Esophagus squamous epithelium (tissue), 5 donors: ENCODE measurements at regions not wholly inside any gene's neighbourhood (a gene's known extent, or its start where the extent isn't known, plus 50 kb on each side); places are given as distances from the start of the nearest gene placed in this dataset.

Experiments
- DNase-seq: peaks from one replicate; lab custom pipeline; 2025; lab: John Stamatoyannopoulos, UW
- H3K27ac ChIP-seq, 4 donors: fragments of 200-600 bp; sonication (generic); one replicate each; pipeline ENCODE4 v1.5.1; 2016 to 2019; ENCODE audit warnings: mild to moderate bottlenecking in 1 of 4
- H3K27me3 ChIP-seq, 4 donors: fragments of 200-600 bp; sonication (generic); 1 replicate in 3 of 4; 2 replicates in 1 of 4; pipeline versions ENCODE4 v1.5.1 to v1.6.0; 2017 to 2021; ENCODE audit warnings: antibody characterized with exemption in 1 of 4
- H3K36me3 ChIP-seq, 3 donors: fragments of 200-600 bp; sonication (generic); one replicate each; pipeline ENCODE4 v1.5.1; 2016 to 2019
- H3K4me1 ChIP-seq, 3 donors: fragments of 200-600 bp; sonication (generic); one replicate each; pipeline ENCODE4 v1.5.1; 2017 to 2019
- H3K4me3 ChIP-seq, 4 donors: fragments of 200-600 bp; sonication (generic); 1 replicate in 3 of 4; 2 replicates in 1 of 4; pipeline ENCODE4 v1.5.1; 2016 to 2019; ENCODE audit warnings: mild to moderate bottlenecking in 2 of 4, moderate library complexity in 1 of 4
- H3K9me3 ChIP-seq, 3 donors: fragments of 200-600 bp; sonication (generic); one replicate each; pipeline ENCODE4 v1.5.1; 2016 to 2019
- POLR2A ChIP-seq, 4 donors: fragments of 450-650 bp; IDR thresholded peaks; one replicate each; pipeline ENCODE4 v1.6.1; 2017; ENCODE audit warnings: antibody characterized with exemption in 4 of 4, mild to moderate bottlenecking in 4 of 4, moderate library complexity in 3 of 4
- WGBS, 2 donors: methylation state at CpG; one replicate each; pipeline ENCODE4 v1.1.5; 2018; 5-methylcytosine and 5-hydroxymethylcytosine counted together
- intact Hi-C: fragments of 100-400 bp; cut with DNase I; formaldehyde crosslinking; loops from one replicate; pipeline ENCODE4 v1.15.0; 2022
- TF ChIP-seq, protein P1 (sequence below), 6 experiments: fragments of 450-650 bp in 4 of 6; fragments of 200-600 bp in 2 of 6; sonication (generic) in 2 of 6; IDR thresholded peaks; one replicate each; pipeline ENCODE4 v1.5.1; 2016 to 2019; ENCODE audit warnings: antibody characterized with exemption in 6 of 6, mild to moderate bottlenecking in 4 of 6, moderate library complexity in 4 of 6
- donor health status: DM: yes; HTN: yes; CAD: no.

GRCh38 chr16:82567175-82567574 lies 59.6 kb upstream of the CDH13 start:
- no peaks in the 10 kb centered on the region for H3K36me3 ChIP-seq
- no peak overlapping the region for H3K27ac ChIP-seq
- 68 to 71% methylated on average over 5 of the region's 5 CpGs for WGBS, 2 donors
- peaks cover 0 to 10% (median 0%) of the 10 kb centered on the region in 4 donors for H3K27me3 ChIP-seq
- H3K4me1 ChIP-seq = no peaks in the 10 kb centered on the region
- peaks cover 0 to 4% (median 0%) of the 10 kb centered on the region in 3 donors for H3K9me3 ChIP-seq
- DNase-seq = no peak
- H3K4me3 ChIP-seq = no peak overlapping the region
- intact Hi-C loops = no loop called here
- TF ChIP-seq, protein P1, sequence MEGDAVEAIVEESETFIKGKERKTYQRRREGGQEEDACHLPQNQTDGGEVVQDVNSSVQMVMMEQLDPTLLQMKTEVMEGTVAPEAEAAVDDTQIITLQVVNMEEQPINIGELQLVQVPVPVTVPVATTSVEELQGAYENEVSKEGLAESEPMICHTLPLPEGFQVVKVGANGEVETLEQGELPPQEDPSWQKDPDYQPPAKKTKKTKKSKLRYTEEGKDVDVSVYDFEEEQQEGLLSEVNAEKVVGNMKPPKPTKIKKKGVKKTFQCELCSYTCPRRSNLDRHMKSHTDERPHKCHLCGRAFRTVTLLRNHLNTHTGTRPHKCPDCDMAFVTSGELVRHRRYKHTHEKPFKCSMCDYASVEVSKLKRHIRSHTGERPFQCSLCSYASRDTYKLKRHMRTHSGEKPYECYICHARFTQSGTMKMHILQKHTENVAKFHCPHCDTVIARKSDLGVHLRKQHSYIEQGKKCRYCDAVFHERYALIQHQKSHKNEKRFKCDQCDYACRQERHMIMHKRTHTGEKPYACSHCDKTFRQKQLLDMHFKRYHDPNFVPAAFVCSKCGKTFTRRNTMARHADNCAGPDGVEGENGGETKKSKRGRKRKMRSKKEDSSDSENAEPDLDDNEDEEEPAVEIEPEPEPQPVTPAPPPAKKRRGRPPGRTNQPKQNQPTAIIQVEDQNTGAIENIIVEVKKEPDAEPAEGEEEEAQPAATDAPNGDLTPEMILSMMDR (IDR thresholded peaks at IDR 0.05) = no peak
- no peak for TF ChIP-seq POLR2A (IDR thresholded peaks at IDR 0.05)

DNA sequence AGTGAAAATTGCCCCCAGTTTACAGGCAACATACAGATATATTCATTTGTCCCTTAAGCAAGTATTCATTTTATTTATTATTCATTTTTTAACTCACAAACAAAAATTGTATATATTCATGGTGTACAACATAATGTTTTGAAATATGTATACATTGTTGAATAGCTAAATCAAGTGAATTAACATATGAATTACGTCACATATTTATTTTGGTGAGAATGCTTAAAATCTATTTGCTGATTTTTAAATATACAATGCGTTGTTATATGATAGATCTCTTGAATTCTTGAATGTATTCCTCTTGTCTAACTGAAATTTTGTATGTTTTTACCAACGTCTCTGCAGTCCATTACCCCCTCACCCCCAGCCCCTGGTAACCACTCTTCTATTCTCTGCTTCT lies 63.4 kb upstream of the CDH13 start:
- H3K9me3 ChIP-seq = peaks cover 0 to 4% (median 0%) of the 10 kb centered on the region in 3 donors
- H3K36me3 ChIP-seq = no peaks in the 10 kb centered on the region
- H3K4me3 ChIP-seq = no peak overlapping the region
- no peaks in the 10 kb centered on the region for H3K4me1 ChIP-seq
- intact Hi-C loops = no loop called here
- no peak overlapping the region for H3K27ac ChIP-seq
- H3K27me3 ChIP-seq = no peaks in the 10 kb centered on the region
- TF ChIP-seq POLR2A (IDR thresholded peaks at IDR 0.05) = no peak
- TF ChIP-seq, protein P1 (IDR thresholded peaks at IDR 0.05) = no peak
- 71 to 72% methylated on average over 3 of the region's 3 CpGs for WGBS, 2 donors
- no peak for DNase-seq

DNA sequence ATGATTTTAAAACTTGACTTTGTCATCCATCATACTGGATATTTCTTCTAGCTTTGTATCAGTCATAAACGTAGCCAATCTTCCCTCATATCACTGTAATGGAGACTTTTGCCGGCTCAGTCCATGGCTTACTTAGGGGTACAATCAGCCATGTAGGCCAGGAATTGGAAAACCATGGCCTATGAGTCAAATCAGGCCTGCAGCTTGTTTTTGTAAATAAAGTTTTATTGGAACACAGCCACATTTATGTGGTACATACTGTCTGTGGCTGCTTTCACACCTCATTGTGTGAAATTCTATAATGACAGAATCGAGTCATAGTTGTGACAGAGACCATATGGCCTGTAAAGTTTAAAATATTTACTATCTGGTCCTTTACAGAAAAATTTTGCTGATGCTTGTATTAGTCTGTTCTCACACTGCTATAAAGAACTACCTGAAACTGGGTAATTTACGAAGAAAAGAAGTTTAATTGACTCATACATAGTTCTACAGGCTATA lies 64.5 kb upstream of the CDH13 start:
- no peak for DNase-seq
- Histone ChIP-seq H3K4me3 (no peak overlapping the region), H3K27me3 (no peaks in the 10 kb centered on the region), H3K9me3 (peaks cover 0 to 4% (median 0%) of the 10 kb centered on the region in 3 donors), H3K27ac (no peak overlapping the region), H3K4me1 (no peaks in the 10 kb centered on the region), H3K36me3 (no peaks in the 10 kb centered on the region)
- TF ChIP-seq, protein P1 (IDR thresholded peaks at IDR 0.05) = no peak
- no peak for TF ChIP-seq POLR2A (IDR thresholded peaks at IDR 0.05)
- intact Hi-C loops = no loop called here
- 66 to 69% methylated on average over 3 to 4 of the region's 4 CpGs for WGBS, 2 donors

DNA sequence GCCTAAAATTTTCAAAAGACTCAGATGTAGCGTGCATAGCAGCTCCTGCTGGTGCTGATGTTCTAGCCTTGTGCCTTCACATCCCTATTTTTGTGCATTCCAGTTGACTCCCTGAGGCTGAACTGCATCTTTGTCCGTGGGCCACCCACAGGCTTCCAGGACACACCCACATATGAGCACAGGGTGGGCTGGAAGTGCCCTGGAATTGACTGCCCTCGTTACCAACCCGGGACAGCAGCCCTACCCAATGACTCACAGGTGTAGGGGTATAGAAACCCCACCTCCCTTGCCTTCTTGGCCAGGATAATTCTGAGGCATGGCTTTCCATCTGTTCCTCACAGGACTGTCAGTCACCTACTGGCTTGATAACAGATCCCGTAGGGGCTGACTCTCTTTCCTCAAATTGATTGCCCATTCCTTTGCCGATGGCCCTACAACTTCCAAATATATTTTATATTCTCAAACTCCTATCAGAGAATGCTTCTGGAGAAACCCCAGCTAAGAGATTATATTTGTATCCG lies 65.9 kb upstream of the CDH13 start:
- Histone ChIP-seq H3K27ac (no peak overlapping the region), H3K27me3 (no peaks in the 10 kb centered on the region), H3K4me3 (no peak overlapping the region), H3K9me3 (peaks cover 0 to 4% (median 0%) of the 10 kb centered on the region in 3 donors), H3K4me1 (no peaks in the 10 kb centered on the region), H3K36me3 (no peaks in the 10 kb centered on the region)
- 64 to 68% methylated on average over 5 to 7 of the region's 7 CpGs for WGBS, 2 donors
- intact Hi-C loops = no loop called here
- TF ChIP-seq, protein P1 (IDR thresholded peaks at IDR 0.05) = no peak
- TF ChIP-seq POLR2A (IDR thresholded peaks at IDR 0.05) = no peak
- DNase-seq = no peak

DNA sequence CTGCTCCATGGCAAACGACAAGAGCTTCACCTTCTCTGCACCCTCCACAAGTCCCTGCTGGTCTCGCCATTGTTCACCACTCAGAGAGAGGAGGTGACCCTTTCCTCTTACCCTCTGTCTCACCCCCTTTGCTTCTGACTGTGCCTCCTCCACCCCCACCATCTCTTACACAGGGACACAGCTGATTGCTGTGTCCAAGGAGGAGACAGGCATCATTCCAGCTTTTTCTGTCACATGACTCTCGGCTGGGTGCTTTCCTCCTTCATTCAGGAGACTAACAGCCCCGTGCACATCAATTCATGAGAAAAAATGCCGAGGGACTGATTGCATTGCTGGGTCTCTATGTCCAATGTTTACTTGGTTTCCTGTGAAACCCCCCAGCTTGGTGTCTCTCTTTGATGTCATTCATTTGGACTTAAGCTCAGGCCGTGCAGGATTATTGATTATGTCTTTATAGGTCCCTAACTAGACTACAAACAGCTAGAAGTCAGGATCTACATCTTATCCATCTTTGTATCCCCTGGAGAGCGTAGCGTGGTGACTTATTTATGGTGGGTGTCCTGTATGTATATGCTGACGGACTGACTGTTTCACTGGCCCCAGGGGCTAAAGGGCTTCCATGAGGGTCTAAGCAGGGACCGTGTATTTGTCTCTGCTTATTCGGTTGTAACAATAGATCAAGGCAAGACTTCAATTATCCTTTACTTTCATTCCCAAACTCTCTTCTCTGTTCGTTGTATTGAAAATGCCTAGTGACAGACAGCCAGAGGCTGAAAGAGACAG lies 82.2 kb upstream of the CDH13 start:
- TF ChIP-seq, protein P1 (IDR thresholded peaks at IDR 0.05) = no peak
- TF ChIP-seq POLR2A (IDR thresholded peaks at IDR 0.05) = no peak
- H3K36me3 ChIP-seq = no peaks in the 10 kb centered on the region
- H3K4me1 ChIP-seq = no peaks in the 10 kb centered on the region
- H3K4me3 ChIP-seq = no peak overlapping the region
- peaks cover 0 to 50% (median 2%) of the 10 kb centered on the region in 4 donors for H3K27me3 ChIP-seq
- DNase-seq = no peak
- H3K27ac ChIP-seq = no peak overlapping the region
- no peaks in the 10 kb centered on the region for H3K9me3 ChIP-seq
- 46 to 53% methylated on average over 7 to 10 of the region's 12 CpGs for WGBS, 2 donors
- intact Hi-C loops = no loop called here
